ENCODE measurements at regions not wholly inside any gene's neighbourhood (a gene's known extent, or its start where the extent isn't known, plus 50 kb on each side); places are given as distances from the start of the nearest gene placed in this dataset.

- no peak for DNase-seq (ENCODE audit: low read depth in 1 of 2, low spot score in 1 of 2)
- CTCF ChIA-PET, result no interaction called here
- no peak for ATAC-seq
- no peak for FAIRE-seq
- Histone ChIP-seq H3K4me2 (no peak overlapping the region), H3K4me3 (no peak overlapping the region), H3K9me3 (no peaks in the 10 kb centered on the region), H3K4me1 (no peaks in the 10 kb centered on the region), H3K27ac (no peak overlapping the region)
- TF ChIP-seq E2F6 (IDR thresholded peaks at IDR 0.05; ENCODE audit: borderline replicate concordance, low read depth) (no peak), EP300 (IDR thresholded peaks at IDR 0.05) (no peak), HOXB13 (CRISPR knock-in tag; IDR thresholded peaks at IDR 0.05; ENCODE audit: low read depth) (no peak), REST (IDR thresholded peaks at IDR 0.05) (no peak)
- TF ChIP-seq, protein P1, sequence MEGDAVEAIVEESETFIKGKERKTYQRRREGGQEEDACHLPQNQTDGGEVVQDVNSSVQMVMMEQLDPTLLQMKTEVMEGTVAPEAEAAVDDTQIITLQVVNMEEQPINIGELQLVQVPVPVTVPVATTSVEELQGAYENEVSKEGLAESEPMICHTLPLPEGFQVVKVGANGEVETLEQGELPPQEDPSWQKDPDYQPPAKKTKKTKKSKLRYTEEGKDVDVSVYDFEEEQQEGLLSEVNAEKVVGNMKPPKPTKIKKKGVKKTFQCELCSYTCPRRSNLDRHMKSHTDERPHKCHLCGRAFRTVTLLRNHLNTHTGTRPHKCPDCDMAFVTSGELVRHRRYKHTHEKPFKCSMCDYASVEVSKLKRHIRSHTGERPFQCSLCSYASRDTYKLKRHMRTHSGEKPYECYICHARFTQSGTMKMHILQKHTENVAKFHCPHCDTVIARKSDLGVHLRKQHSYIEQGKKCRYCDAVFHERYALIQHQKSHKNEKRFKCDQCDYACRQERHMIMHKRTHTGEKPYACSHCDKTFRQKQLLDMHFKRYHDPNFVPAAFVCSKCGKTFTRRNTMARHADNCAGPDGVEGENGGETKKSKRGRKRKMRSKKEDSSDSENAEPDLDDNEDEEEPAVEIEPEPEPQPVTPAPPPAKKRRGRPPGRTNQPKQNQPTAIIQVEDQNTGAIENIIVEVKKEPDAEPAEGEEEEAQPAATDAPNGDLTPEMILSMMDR (IDR thresholded peaks at IDR 0.05), result no peak
- POLR2A ChIA-PET, result no interaction called here
- WGBS (ENCODE audit: missing lambda C conversion rate), result 91% methylated on average over 1 of the region's 1 CpG
Measured at GRCh38 chr6:113168057-113168456, 689.1 kb upstream of the MARCKS start.

GRCh38 chr6:113169484-113169883 lies 687.7 kb upstream of the MARCKS start:
- FAIRE-seq, result no peak
- H3K4me1 ChIP-seq, result no peaks in the 10 kb centered on the region
- ATAC-seq, result no peak
- 88% methylated on average over 1 of the region's 1 CpG for WGBS (ENCODE audit: missing lambda C conversion rate)
- POLR2A ChIA-PET, result no interaction called here
- H3K9me3 ChIP-seq, result no peaks in the 10 kb centered on the region
- no peak overlapping the region for H3K4me2 ChIP-seq
- H3K4me3 ChIP-seq, result no peak overlapping the region
- CTCF ChIA-PET, result no interaction called here
- no peak overlapping the region for H3K27ac ChIP-seq
- TF ChIP-seq RAD21 (conservative IDR thresholded peaks at IDR 0.05 in 1 of 2, IDR thresholded peaks at IDR 0.05 in 1 of 2) (no peak), ESRRA (IDR thresholded peaks at IDR 0.05; ENCODE audit: borderline replicate concordance, low read length) (no peak), MAZ (IDR thresholded peaks at IDR 0.05; ENCODE audit: borderline replicate concordance, low read depth, low read length) (no peak), E2F6 (IDR thresholded peaks at IDR 0.05; ENCODE audit: borderline replicate concordance, low read depth) (no peak), FOSL2 (IDR thresholded peaks at IDR 0.05) (no peak), FOSL2 (CRISPR knock-in tag; IDR thresholded peaks at IDR 0.05) (no peak)
- DNase-seq (ENCODE audit: low read depth in 1 of 2, low spot score in 1 of 2), result no peak

DNA sequence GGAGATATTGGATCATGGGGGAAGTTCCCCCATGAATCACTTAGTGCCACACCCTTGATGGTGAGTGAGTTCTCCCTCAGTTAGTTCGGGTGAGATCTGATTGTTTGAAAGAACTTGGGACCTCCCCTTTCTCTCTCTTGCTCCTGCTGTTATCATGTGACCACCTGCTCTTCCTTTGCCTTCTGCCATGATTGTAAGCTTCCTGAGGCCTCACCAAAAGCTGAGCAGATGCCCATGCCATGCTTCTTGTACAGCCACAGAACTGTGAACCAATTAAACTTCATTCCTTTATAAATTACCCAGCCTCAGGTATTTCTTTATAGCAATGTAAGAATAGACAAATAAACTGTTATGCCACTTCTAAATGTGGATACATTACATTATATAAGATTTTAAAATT lies 686.7 kb upstream of the MARCKS start:
- 53% methylated on average over 1 of the region's 1 CpG for WGBS (ENCODE audit: missing lambda C conversion rate)
- FAIRE-seq (no peak), DNase-seq (ENCODE audit: low read depth in 1 of 2, low spot score in 1 of 2) (no peak), ATAC-seq (no peak)
- CTCF ChIA-PET, result no interaction called here
- no peak overlapping the region for H3K27ac ChIP-seq
- no peaks in the 10 kb centered on the region for H3K4me1 ChIP-seq
- H3K4me3 ChIP-seq, result no peak overlapping the region
- POLR2A ChIA-PET, result no interaction called here
- H3K4me2 ChIP-seq, result no peak overlapping the region
- TF ChIP-seq CHD2 (IDR thresholded peaks at IDR 0.05; ENCODE audit: low read length, partially characterized antibody) (no peak), CBX2 (IDR thresholded peaks at IDR 0.05; ENCODE audit: borderline replicate concordance, low read depth) (no peak), ZSCAN20 (CRISPR knock-in tag; IDR thresholded peaks at IDR 0.05) (no peak), PHF8 (IDR thresholded peaks at IDR 0.05; ENCODE audit: borderline replicate concordance, low read depth) (no peak), BHLHE40 (IDR thresholded peaks at IDR 0.05; ENCODE audit: low read depth, low read length) (no peak), FOSL2 (IDR thresholded peaks at IDR 0.05) (no peak), FOSL2 (CRISPR knock-in tag; IDR thresholded peaks at IDR 0.05) (no peak), ZC3H11A (IDR thresholded peaks at IDR 0.05) (no peak), EHMT2 (IDR thresholded peaks at IDR 0.05; ENCODE audit: low read depth) (no peak), TP53 (CRISPR knock-in tag; IDR thresholded peaks at IDR 0.05) (no peak)
- TF ChIP-seq, protein P2, sequence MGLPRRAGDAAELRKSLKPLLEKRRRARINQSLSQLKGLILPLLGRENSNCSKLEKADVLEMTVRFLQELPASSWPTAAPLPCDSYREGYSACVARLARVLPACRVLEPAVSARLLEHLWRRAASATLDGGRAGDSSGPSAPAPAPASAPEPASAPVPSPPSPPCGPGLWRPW (IDR thresholded peaks at IDR 0.05), result no peak
- TF ChIP-seq, protein P1 (IDR thresholded peaks at IDR 0.05), result no peak
- TF ChIP-seq, protein P3, sequence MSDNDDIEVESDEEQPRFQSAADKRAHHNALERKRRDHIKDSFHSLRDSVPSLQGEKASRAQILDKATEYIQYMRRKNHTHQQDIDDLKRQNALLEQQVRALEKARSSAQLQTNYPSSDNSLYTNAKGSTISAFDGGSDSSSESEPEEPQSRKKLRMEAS (IDR thresholded peaks at IDR 0.05), result no peak
- TF ChIP-seq, protein P4, sequence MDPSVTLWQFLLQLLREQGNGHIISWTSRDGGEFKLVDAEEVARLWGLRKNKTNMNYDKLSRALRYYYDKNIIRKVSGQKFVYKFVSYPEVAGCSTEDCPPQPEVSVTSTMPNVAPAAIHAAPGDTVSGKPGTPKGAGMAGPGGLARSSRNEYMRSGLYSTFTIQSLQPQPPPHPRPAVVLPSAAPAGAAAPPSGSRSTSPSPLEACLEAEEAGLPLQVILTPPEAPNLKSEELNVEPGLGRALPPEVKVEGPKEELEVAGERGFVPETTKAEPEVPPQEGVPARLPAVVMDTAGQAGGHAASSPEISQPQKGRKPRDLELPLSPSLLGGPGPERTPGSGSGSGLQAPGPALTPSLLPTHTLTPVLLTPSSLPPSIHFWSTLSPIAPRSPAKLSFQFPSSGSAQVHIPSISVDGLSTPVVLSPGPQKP (IDR thresholded peaks at IDR 0.05; ENCODE audit: low read depth, low read length), result no peak
- no peaks in the 10 kb centered on the region for H3K9me3 ChIP-seq

Data from A549 (cell line).